NB4 (cell line): ENCODE measurements at regions not wholly inside any gene's neighbourhood (a gene's known extent, or its start where the extent isn't known, plus 50 kb on each side); places are given as distances from the start of the nearest gene placed in this dataset.

Source experiments
- CTCF ChIP-seq: IDR thresholded peaks from one replicate; pipeline ENCODE4 v1.5.1; 2012; ENCODE audit warnings: low read depth, low read length
- POLR2A ChIP-seq: IDR thresholded peaks from 2 replicates; pipeline ENCODE4 v1.6.1; 2011; ENCODE audit warnings: mild to moderate bottlenecking; ENCODE audit not compliant: insufficient read length; ENCODE audit errors: extremely low read depth

DNA sequence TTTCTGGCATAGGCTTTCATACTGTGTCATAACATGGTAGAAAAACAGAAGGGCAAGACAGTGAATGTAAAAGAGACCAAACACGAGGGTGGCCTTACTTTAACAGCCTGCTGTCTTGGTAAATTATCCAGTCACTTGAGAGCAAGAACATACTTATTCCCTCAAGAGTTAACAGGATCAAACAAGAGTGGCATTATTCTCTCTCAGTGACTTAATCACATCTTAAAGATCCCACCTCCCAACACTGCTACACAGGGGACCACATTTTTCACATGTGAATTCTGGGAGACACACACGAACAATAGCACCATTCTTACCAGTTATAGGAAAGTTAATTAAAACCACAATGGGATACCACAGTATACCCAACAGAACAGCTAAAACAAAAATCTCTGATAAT is 898.0 kb upstream of the C9orf72 start:
- TF ChIP-seq POLR2A (no peak), CTCF (no peak)
